Stimulated activated CD4-positive, alpha-beta T cell treated with anti-CD3 and anti-CD28 coated beads, Interleukin-2, amount 100 ng/mL, for 48 hours (primary cell): ENCODE measurements at regions not wholly inside any gene's neighbourhood (a gene's known extent, or its start where the extent isn't known, plus 50 kb on each side); places are given as distances from the start of the nearest gene placed in this dataset.

Experiments
- DNase-seq, 2 donors: peaks; one replicate each; pipeline ENCODE4 v3.0.0-alpha.2; 2020

DNA sequence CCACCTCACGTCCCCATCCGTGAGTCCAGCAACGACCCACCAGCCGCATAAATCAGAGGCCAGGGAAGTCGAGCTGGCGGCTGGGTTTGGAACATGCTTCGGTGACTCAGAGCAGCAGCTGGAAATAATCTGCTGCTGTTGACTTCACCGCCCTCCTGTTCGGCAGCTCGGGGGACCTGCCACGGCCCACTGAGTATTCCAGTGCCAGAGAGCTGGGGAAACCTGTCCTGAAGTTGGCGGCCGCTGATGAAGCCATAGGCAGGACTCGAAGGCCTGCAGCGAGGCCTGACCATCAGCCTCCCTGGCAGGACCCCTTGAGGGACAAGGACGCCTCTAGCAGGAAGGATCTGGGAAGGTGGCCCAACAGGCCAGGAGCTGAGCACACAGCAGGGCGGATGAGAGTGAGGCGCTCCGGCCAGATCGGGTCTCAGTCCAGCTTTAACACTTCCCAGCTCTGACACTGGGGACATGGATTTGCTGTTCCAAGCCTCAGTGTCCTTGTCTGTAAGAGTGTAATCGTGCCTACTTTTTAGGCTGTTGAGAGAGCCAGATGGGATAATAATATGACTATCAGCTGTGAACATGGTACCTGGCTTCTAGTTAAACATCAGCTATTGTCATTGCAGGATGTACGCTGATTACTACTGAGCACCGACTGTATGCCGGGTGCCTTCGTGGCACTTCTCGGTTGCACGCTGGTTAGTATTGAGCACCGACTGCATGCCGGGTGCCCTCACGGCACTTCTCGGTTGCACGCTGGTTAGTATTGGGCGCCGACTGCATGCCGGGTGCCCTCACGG, 50.4 kb upstream of the CIBAR2 start:
- no peak for DNase-seq

DNA sequence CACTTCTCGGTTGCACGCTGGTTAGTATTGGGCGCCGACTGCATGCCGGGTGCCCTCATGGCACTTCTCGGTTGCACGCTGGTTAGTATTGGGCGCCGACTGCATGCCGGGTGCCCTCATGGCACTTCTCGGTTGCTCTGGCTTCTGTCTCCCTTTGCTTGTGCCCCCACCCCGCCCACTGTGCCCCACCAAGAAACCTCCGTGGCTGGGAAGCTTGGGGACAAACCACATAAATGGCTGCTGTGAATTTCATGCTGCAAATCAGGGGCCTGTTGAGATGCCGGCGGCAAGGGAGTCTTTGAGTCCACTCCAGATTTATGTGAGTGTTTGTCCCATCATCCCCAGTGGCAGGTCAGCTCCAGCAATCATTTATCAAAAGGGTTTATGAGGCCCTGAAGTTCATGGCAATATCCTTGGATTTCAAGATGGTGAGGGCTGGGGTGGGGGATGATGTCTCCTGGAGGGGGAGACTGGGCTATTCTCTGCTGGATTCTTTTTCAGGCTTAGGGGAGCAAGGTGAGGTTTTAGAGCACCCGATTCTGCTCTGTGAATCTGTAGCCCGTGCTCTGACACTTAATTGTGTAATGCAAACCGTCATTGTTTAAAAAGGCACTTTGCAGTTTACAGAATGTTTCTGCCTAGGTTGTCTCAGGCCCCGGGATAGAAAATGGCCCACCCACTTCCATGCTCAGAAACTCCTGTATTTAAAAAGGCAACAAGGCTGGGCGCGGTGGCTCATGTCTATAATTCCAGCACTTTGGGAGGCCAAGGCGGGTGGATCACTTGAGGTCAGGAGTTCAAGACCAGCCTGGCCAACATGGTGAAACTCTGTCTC, 51.2 kb upstream of the CIBAR2 start:
- DNase-seq: no peak

DNA sequence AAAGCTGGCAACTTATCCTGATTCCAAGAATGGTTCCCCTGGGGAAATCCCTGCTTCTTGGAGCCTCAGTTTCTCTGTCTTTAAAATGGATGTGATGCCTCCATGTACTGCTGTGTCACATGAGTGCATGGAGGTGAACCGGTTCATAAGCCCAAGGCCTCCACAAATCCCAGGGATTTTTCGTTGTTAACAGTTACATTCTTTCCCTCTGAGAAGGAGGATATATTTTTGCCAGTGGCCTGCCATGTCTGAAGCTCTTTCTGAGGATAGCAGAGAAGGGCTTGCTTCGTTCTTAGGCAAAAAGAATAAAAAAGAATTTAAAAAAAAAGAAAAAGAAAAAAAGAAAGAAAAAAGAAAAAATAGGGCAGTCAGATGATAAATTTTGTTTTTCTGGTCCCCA, 52.2 kb upstream of the CIBAR2 start:
- no peak for DNase-seq

DNA sequence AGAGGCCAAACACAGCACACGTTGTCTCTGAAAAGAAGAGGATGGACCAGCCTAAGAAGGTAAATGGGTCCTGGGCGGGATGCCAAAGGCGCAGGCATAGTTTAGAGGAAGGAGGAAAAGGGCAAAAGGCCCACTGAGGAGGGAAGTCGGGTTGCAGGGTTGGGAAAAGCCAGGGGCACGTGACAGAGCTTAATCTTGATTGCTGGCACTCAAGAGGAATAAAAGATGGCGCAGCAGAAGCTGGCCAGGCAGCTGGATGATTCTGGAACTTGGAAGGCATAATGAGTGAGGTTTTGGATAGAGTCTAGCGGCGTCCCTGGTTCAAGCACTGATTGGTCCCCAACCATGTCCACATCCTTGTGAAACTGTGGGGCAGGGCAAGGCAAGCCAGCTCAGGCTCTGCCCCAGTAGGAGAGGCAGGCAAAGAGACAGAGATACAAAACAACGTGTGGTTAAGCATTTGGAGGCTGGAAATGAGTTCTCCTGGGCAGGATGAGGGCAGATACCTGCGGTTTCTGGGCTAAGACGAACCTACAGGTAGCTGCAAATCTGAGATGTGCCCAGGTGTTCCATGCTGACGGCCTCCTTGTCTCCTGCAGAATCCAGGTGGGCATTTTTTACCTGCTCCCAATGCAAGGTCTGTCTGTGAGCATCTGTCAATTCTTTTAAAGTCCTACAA, 52.7 kb upstream of the CIBAR2 start:
- no peak for DNase-seq

DNA sequence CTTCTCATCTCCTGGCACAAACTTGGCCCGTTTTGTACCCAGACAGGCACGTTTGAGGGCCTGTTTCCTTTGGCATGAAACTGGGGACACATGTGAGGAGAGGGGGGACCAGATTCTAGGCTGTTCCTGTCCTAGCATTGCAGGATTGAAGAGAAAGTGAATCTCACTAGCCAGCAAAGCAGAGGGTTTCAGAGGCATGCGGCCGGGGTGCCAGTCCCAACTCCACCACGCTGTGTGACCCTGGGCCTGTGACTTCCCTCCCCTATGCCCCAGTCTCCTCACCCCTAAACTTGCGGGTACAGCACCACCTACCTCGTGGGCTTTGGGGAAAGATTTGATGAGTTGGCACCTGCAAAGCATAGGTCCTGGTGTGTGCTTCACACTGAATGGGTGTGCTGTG, 53.5 kb upstream of the CIBAR2 start:
- no peak for DNase-seq

DNA sequence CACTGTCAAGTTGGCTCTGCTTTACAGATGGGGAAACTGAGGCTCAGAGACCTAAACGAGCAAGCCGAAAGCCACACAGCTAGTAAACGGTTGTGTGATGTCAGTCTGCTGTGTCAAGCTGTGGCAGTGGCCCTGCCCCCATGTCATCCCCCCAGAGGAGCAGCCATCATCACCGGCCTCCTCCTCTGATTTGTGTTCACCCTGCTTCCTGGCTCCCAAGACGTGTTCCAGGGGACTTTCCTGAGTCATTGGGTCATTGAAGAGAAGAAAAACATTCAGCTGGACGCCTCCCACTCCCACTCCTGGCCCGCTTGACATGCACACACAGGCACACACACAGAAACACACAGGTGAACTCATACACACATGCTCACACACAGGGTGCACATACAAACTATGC, 54.0 kb upstream of the CIBAR2 start:
- DNase-seq: no peak

DNA sequence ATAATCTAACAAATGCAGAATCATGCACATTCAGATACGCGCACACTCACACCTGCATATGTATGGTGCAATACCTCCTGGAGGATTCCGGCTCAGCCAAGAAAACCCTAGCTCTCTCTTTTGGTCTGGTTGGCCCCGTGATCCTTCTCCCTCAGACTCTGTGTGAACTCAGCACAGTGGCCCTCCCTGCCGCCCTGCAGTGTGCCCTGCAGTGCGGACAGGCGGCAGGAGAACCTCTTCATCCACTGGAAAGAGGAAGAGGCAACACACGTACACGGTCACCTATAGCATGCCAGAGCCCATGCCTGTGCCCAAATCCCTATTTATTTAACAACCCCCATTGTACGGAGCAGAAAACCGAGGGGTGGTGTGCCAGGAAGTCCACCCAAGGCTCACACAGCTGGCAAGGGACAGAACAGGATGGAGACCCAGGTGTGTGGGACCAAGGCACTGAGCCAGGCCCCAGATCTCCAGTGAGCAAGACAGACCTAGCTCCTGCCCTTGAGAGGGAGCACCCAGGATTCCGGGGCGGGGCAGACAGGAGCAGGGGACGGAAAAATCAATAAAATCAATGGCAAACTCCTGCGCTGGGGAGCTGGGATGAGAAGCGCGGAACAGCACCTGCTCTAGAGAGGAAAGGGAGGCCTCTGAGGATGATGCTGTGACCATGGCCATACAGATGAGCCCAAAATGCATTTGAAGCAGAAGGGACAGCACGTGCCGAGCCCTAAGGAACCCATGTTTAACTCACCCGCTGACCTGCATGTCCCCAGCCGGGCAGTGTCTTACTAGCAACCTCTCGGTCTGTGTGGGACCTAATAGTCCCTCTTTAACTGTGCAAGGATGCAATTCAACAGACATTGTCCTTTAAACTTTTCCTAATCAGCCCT, 54.7 kb upstream of the CIBAR2 start:
- DNase-seq: no peak

DNA sequence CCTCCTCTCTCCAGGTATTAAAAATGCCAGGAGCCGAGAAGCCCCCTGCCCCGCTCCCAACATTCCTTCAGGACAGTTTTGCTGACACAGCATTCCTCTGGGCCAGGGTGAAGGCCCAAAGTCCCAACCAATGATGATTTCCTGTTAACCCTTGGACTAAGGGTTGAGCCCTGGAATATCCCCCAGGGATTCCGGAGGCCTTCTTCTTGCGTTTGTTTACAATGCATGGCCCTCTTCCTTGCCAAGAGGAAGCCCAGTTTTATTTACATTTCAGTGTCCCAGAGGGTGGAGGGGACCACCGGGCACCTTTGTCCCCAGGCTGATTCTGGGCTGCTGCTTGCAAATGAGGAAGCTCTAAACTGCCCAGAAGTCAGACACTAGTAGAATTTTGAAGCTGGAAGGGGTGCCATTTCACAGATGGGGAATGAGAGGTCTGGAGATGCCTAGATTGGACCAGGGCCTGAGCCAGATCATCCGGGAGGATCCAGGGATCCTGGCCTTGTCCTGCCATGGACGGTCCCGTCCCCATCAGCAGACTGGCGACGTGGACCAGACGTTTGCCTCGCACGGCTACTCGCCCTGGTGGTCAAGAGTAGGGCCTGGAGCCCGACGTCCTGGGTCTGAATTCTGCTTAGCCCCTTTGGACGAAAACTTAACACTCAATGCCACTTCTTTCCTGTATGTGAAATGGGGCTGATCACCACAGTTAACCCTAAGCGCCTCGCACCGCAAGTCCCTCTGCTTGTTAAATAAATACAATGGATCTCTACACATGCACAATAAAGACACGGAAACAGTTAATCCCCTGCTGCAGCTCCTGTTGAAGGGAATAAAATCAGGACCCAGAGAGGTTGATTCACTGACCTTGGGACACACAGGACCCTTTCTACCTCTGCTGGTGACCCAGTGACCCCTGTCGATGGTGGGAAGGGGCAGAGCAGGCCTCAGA, 55.6 kb upstream of the CIBAR2 start:
- DNase-seq: no peak

DNA sequence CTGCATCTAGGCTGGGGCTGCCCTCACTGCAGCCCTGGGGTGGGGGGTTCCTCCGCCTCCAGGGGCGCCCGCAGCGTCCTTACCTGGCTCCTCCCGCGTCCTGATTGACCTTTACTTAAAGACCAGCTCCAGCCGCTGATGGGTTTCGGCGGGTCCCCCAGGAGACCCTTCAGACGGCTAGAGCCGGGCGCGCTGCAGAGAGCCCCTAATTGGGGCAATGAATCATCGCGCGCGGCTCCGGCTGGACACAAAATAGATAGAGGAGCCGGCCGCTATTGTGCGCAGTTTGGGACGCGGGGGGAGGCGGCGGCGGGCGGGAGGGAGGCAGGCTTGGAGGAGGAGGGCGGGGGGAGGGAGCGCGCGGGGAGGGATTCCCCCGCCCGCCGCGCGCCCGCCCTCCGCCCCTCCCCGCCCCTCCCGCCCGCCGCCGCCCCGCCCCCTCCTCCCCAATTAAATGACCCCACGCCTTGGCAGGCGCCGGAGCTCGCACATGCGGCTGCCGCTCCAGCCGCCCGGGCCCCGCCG, 56.5 kb upstream of the CIBAR2 start:
- no peak for DNase-seq

DNA sequence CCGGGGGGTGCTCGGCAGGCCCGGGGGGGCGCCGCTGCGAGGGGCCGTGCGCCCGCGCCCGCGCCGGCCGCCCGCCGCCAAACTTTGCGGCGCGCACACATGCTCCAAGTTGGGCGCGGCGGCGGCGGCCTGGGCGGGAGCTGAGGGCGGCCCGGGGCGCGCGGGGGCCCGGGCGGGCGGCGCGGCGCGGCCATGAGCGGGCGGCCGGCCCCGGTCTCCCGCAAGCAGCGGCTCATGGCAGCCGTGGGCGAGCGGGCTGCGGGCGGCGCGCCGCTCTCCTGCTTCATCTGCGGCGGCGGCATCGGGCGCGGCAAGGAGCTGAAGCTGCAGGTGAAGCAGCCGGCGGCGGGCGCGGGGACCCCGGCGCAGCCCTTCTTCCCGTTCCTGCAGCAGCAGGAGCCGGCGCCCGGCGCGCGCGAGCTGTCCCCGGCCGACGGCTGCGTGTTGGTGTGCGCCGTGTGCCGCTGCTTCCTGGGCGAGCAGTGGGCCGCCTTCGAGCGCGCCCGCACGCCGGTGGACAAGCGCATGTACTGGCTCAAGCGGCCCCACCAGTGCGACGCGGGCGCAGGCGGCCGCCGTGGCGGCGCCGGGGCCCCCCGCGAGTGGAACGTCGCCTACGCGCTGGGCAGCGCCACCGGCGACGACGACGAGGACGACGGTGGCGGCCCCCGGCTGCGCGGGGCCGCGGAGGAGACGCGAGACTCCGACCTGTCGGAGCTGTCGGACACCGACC, 57.2 kb upstream of the CIBAR2 start:
- no peak for DNase-seq

DNA sequence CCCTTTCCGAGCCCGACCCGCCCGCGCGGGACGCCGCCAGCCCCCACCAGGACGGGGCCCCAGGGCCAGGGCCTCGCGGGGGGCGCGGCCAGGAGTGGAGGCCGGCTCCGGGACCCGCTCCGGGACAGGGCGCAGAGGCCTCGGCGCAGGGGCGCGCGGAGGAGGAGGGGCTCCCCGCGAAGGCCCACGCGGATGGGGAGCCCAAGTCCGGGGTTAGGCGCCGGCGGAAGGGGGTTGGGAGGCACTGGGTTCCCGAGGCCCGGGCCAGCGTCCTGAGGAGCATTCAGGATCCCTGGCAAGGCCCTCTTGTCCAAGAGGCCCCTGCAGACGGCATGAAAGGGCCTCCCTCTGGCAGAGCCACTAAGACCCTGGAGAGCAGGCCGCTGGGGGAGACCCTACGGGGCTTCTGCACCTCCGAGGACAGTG, 57.8 kb upstream of the CIBAR2 start:
- no peak for DNase-seq

DNA sequence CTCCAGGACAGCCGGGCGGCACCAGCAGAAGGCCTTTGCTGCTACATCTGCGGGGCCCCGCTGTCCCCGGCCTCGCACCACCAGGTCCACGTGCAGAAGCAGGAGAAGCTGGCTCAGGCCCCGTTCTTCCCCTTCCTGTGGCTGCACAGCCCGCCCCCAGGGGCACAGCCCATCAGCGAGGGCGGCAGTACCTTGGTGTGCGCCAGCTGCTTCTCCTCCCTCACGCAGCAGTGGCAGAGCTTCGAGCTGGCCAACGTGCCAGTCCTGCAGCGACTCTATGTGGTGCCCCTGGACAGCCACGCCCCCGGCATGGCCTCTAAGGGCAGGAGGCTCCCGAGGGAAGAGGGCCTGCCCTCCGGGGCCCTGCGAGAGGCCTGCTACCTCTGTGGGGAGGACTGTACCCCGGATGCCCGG, 58.3 kb upstream of the CIBAR2 start:
- DNase-seq: no peak

DNA sequence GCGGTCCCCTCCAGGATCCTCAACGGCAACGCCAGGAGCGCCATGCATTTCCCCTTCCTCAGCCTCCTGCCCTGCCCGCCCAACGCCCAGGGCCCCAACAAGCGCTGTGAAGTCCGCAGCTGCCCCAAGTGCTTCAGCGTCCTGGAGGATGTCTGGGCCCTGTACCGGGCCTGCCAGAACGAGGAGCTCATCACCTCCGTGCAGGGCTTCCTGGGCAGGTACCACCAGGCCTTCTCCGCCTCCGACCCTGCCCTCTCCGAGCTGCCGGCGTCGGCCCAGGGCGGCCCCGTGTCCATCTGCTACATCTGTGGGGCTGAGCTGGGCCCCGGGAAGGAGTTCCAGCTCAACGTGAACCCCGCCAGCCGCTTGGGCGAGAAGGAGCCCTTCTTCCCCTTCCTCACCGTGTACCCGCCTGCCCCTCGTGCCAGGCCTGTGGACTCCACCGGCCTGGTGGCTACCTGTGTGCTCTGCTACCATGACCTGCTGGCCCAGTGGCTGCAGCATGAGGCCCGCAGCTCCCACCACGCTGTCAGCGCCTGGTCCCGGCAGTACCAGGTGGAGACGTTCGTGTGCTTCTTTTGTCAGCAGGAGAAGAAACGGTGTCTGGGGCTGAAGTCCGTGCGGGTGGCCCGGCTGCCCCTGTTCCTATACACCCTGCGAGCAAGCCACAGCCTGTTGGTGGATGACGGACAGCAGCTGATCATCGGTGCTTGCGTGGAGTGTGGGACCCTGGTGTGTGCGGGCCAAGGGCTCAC, 58.9 kb upstream of the CIBAR2 start:
- no peak for DNase-seq

DNA sequence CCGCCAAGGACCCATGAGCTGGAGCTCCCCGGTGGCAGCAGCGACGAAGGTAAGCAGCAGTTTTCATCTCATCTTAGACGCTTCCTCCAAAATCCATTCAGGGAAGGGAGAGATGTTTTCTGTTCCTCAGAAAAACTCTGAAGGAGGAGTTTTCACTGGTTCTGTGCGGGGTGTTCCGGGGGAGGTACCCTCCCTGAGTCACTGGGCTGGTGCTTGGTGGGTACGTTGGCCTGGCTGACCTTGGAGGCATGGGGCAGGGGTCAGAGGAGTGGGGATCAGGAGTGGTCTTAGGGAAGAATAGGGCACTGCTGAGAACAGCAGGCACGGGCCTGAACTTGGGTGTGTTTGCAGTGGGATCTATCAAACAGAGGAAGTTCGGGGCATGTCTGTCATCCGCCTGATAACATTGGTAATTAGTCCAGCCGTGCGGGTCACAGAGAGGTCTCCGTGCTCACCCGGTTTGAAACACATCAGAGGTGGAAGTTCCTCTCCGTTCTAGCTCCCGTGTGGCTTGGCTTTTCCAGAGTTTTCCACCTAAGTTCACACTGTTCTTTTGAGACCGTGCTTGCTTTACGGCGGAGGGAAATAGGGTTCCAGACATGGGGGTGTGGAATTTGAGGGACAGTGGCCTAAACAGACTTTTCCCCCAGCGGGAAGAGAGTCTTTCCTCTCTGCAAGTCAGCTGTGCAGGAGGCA, 59.6 kb upstream of the CIBAR2 start:
- no peak for DNase-seq

DNA sequence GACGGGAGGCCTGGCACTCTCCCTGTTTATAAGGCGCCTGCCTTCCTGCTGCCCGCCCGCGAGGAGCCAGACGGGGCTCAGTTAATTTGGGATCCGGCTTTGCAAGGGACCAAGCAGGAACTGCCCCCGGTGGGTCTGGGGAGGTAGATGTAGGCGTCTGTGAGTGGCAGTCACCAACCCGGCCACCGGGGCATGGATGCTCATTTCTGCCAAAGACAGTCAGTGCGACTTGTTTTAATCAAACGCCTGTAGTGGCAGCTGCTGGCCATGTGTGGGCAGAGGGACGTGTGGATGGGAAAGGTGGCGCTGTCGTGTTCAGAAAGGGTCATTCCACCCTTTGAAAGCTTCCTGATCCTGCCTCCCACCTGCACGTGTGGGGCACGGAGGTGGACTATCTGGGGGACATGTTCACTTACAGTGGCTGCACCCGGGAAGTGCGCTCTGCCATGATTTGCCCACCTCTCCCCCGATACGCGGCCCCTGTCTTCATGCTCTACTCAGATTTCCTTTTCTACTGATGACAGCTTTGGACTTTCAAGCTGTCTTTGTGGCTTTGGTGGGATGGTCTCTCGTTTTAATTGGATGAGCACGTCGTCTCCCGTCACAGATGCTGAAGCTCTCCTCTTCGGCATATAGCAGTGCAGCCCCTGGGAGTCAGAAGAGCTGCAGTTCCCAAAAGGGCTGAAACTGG, 60.3 kb upstream of the CIBAR2 start:
- DNase-seq: no peak

DNA sequence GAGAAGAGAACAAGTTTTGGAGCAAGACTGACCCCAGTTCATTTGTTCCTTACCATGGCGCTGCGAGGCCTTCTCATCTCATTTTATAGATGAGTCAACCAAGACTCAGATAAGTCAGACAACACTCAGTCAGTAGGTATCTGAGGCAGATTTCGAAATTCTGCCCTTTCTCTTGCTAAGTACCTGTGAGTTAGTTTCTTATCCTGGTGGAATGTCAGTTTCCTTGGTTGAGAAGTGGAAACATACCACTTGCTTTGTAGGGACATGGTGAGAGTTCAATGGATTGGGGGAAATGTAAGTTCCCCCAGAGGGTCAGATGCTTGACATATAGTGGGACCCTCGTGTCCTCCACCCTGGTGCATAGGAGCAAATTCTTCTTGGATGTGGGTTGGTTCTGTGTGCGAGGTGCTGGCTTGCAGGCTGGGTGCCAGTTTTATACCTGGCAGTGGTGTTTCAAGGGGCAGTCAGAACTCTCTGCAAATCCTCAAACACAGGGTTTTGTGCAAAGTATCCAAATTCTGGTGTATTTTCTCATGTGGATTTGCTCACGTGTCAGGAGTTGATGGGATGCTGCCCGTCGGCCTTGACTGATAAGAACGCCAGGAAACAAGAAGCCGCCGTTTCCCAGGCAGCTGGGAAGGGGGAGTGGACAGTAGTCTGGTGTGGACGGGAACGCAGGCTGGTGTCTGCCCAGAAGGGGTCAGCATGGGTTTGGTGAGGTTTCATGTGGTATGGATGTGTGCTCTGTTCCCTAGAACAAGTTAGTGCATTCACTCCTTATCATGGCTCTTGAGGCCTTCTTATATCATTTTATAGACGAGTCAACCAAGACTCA, 61.1 kb upstream of the CIBAR2 start:
- DNase-seq: no peak

DNA sequence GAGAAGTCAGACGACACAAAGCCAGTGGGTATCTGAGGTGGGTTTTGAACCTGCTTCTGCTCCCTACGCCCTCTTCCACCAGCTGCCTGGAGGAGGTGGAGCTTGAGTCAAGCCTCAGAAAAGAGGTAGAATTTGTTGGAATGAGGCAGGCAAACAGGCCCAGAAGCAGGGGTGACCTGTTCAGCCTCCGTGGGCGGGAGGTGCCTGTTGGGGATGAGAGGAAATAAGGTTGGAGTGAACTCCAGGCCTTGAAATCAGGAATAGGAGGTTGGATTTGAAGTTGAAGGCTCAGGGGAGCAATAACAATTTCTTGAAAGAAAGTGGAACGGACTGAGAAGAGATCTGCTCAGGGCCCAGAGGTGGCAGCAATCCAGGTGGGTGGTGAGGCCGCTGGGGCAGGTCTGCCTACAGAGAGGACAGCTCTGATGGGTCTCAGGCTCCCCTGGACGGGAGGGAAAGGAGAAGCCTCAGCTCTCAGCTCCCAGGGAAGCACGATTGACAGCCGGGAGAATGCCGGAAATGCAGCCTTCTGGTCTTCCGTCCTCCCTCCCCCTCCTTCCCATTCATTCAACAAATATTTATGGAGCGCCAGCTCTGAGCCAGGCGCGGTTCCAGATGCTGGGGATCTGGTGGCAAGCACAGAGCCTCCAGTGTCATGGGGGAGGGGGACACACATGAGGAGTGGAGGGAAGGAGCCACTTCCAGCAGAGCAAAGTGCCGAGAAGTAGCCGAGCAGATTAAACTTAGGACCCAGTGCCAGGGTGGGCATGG, 61.9 kb upstream of the CIBAR2 start:
- no peak for DNase-seq
